Endometrial microvascular endothelial cells (primary cell): ENCODE measurements at regions not wholly inside any gene's neighbourhood (a gene's known extent, or its start where the extent isn't known, plus 50 kb on each side); places are given as distances from the start of the nearest gene placed in this dataset.
"Not testable (repeated sequence)": the region's sequence is repeated elsewhere in the genome, so short reads cannot be mapped to it uniquely, and the experiment has no call there.

Experiments used
- in situ Hi-C: cut with HindIII; loops from 2 replicates; pipeline ENCODE4 v1.10.0; 2017; ENCODE audit warnings: low sequenced_read_pairs, low pct_unique_long_range_greater_than_20kb; ENCODE audit errors: inconsistent ontology term

DNA sequence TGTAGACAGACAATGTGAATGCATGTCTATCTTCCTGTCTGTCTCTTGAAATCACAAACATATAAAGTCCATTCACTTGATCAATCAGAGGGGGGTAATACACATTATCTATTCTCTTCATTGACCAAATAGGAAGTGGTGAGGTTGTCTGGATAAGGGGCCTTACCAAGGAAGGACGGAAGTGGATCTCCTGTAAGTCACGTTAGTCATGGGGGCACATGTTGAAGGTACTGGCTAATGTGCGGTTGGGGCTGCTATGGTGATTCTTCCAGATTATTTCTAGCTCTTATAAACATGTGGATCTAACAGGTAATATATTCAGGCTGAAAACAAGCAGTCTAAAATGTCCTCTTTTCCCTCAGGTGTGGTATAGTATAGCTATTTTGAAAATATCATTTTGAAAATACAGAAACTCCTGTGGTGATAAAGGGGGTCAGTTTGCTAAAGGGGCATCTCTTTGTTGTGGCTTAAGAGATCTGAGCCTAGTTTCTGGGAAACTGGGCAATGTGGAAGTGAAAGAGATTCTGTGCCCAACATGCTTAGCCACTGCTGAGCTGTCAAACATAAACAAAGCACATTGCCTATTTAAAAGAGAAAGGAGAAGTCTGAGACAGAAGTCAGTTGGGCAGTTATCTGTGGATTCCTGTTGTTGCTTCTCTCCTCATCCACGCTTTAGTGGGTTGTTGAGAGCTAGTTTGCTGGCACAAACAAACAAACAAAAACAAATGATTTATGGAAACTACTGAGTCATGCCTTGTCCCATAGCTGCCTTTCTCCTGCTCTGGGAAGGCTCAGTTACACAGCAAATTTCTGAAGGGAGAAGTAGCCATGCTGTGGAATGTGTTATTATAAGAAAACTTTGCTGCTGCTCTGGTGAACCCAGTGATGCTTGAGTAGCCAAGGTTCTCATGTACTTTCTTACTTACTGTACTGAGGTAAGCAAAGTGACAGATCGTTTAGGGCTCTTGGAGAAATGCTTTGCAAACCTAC lies 166.9 kb downstream of the HLX start:
- in situ Hi-C loops = no loop called here

DNA sequence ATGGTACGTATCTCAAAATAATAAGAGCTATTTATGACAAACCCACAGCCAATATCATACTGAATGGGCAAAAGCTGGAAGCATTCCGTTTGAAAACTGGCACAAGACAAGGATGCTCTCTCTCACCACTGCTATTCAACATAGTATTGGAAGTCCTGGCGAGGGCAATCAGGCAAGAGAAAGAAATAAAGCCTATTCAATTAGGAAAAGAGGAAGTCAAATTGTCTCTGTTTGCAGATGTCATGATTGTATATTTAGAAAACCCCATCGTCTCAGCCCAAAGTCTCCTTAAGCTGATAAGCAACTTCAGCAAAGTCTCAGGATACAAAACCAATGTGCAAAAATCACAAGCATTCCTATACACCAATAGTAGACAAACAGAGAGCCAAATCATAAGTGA lies 172.1 kb downstream of the HLX start:
- in situ Hi-C loops = not testable (repeated sequence)

- in situ Hi-C loops = no loop called here
Observed at GRCh38 chr1:221053889-221054288, 174.6 kb downstream of the HLX start.

GRCh38 chr1:221059506-221059905 lies 180.3 kb downstream of the HLX start:
- in situ Hi-C loops = no loop called here

- in situ Hi-C loops = no loop called here
Observed at GRCh38 chr1:221063651-221064050, 184.4 kb downstream of the HLX start.

DNA sequence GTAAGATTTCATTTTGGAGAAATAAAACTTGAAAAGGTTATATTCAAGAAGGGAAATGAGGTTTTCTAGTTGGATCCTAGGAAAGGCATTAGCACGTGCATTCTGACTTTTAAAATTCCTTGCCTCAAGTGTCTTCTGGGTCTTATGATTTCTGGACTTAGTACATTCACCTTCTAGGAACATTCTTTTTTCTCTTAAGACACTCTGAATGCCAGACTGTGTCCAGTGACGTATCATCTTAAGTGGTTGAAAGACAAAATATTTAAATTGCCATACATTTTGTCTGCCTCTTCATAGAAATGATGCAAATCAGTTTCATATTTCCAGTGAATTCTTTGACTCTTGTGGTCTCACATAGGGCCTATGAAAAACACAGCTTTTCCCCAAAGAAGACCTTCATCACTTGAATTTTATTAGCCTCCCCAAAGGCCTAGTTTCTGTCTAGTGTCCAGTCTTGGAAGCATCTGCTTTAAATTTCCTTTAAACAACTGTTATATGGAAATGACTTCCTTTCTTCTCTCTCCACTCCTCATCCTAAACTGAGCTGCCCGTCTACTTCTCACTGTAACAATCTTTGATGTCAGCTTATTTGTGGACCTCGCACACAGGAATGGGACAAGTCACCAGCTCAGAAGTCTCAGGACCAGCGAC lies 187.2 kb downstream of the HLX start:
- in situ Hi-C loops = no loop called here

DNA sequence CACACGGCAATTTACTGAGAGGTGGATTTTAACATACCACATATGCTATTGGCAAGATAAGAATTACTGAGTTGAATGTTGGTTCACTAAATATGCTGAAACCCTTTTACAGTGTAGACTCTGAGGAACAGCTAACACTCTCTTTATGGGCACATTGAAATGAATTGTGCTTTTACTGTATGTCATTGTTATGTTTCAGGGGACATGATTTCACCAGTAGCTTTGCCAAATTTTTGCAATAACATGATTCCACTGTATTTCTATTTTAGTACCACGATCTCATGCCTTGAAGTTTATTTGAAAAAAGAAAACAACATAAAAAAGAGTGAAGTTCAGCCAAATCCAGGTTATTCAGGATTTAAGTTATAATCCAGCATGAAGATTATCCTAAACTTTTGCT lies 188.5 kb downstream of the HLX start:
- in situ Hi-C loops = no loop called here

- in situ Hi-C loops = no loop called here
Observed at GRCh38 chr1:221069178-221069903, 190.1 kb downstream of the HLX start.

DNA sequence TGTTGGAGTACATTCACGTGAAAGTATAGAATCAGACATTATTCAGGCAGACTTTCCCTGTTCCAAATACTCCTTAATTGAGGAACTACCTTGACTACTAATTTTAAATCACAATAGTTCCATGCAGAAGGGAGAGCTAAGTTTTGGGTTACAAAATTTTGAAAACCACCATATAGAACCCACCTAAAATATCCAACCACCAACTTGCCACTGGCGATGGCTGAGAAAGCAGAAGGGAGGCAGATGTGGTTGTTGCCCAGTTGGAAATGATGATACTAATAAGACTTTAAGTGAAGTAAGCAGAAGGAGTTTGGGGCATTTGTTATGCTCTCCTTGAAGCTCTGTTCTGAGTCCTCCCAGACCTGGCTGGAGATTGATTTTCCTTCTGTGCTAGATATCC lies 190.7 kb downstream of the HLX start:
- in situ Hi-C loops = no loop called here

GRCh38 chr1:221071777-221072176 lies 192.5 kb downstream of the HLX start:
- in situ Hi-C loops = no loop called here

GRCh38 chr1:221072214-221072613 lies 193.0 kb downstream of the HLX start:
- in situ Hi-C loops = no loop called here

GRCh38 chr1:221074332-221074731 lies 195.1 kb downstream of the HLX start:
- in situ Hi-C loops = no loop called here

- in situ Hi-C loops = no loop called here
Observed at GRCh38 chr1:221075911-221076310, 196.7 kb downstream of the HLX start.

DNA sequence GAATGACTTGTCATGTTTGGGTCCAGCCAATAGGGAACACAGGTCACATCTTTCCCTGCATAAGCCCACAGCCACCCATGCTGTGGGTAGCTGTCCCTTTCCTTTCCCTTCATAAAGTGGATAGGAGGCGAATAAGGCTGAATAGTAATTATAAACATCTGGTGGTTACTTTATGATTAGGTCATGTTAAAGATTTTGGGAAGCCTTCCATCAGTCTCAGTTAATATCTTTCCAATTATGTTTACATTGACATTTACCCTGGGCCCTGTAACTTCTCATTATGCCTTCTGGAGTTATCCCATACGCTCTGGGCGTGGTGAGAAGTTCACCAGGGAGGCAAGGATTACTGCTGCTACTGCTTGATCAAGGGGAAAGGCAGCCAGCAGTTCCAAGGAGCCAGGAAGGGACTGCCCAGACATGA lies 197.2 kb downstream of the HLX start:
- in situ Hi-C loops = no loop called here

GRCh38 chr1:221078260-221078965 lies 199.2 kb downstream of the HLX start:
- in situ Hi-C loops = no loop called here

- in situ Hi-C loops = no loop called here
Observed at GRCh38 chr1:221083902-221084301, 204.7 kb downstream of the HLX start.

DNA sequence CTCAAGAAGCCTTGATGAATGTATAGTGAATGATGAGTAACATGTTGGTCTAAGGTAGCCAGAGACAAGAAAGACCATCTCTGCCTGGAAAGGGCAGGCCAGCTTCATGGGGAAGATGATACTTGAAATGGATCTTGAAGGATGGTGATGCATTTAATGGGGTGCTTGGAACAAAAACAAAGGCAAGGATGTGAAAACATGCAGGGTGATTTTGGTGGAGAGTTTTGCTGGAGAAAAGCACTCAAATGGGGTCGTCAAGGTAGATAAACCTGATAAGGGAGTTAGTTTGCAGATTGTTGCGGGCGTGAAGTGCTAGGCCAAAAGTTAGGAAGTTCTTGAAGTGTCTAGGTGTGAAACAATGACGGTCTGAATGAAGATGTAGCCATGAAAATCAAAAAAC lies 205.4 kb downstream of the HLX start:
- in situ Hi-C loops = no loop called here

DNA sequence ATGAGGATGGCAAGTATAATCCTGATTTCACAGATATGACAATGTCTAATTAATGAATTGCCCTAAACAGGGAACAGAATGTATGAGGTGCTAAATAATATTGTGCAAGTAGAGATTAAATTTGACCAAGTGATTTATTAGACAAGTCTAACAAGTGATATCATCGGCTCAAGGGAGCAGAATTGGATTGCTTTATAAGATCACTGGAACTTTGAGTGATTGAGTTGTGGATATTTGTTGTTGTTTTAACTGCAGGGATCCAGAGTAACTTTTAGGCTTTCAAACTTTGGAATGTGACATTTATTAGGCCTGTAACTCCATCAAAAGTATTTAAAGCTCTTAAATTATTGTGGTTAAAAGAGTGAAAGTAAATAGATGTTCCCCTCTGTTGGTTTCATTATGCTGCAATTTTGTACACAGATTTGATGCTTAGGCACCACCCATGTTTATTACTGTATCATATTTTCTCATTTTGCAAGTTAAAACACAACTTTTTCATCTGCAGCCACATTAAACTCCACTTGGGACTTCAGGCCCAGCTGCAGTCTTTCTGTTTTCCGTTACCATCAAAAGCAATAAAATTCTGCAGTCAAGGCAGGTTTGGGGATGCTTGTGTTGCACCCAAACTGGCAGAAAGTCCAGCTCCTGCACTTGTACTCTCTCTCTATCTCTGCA lies 206.6 kb downstream of the HLX start:
- in situ Hi-C loops = no loop called here
